ENCODE measurements at regions not wholly inside any gene's neighbourhood (a gene's known extent, or its start where the extent isn't known, plus 50 kb on each side); places are given as distances from the start of the nearest gene placed in this dataset.

GRCh38 chr2:224325941-224326340 is 76.0 kb downstream of the FAM124B start:
- Histone ChIP-seq H3K27me3 (ENCODE audit: control insufficient read depth, extremely low read depth, insufficient read depth, low read length) (peaks cover 17% of the 10 kb centered on the region), H3K79me2 (ENCODE audit: control insufficient read depth, insufficient read depth, low read length) (no peaks in the 10 kb centered on the region), H3K9ac (ENCODE audit: control insufficient read depth, extremely low read depth, insufficient read depth, low read length) (no peak overlapping the region), H2AFZ (ENCODE audit: control insufficient read depth, low read length) (no peak overlapping the region), H3K27ac (ENCODE audit: control insufficient read depth, insufficient read depth, low read length) (no peak overlapping the region), H3K9me3 (ENCODE audit: control insufficient read depth, low read depth, low read length) (no peaks in the 10 kb centered on the region), H3K36me3 (ENCODE audit: control insufficient read depth in 2 of 2, extremely low read depth in 1 of 2, insufficient read depth in 2 of 2, low read length in 2 of 2) (no peaks in the 10 kb centered on the region), H4K20me1 (ENCODE audit: control insufficient read depth, extremely low read depth, insufficient read depth, low read length) (no peaks in the 10 kb centered on the region), H3K4me3 (ENCODE audit: control insufficient read depth in 2 of 3, extremely low read depth in 1 of 3, insufficient read depth in 2 of 3, low read depth in 1 of 3, low read length in 3 of 3) (no peak overlapping the region), H3K9me1 (ENCODE audit: control insufficient read depth, extremely low read depth, insufficient read depth, low read length) (no peaks in the 10 kb centered on the region), H3K4me1 (ENCODE audit: control insufficient read depth, extremely low read depth, insufficient read depth, low read length) (no peaks in the 10 kb centered on the region), H3K4me2 (ENCODE audit: control insufficient read depth, extremely low read depth, insufficient read depth, low read depth, low read length) (no peak overlapping the region)
- FAIRE-seq (no peak), DNase-seq (ENCODE audit: low read depth, low spot score) (no peak)
- dilution Hi-C loops (cut with MboI; ENCODE audit: extremely low pct_ligation_motif_present, low sequenced_read_pairs), result no loop called here
- TF ChIP-seq EZH2 (IDR thresholded peaks at IDR 0.05; ENCODE audit: low read length), result no peak
- no peak for TF ChIP-seq CTCF (optimal IDR thresholded peaks at IDR 0.05 in 1 of 3, IDR thresholded peaks at IDR 0.05 in 1 of 3, conservative IDR thresholded peaks at IDR 0.05 in 1 of 3; ENCODE audit: extremely low read depth in 1 of 3, insufficient read depth in 2 of 3, low read length in 3 of 3)

GRCh38 chr2:224324604-224325003 is 77.3 kb downstream of the FAM124B start:
- Histone ChIP-seq H2AFZ (ENCODE audit: control insufficient read depth, low read length) (no peak overlapping the region), H3K4me1 (ENCODE audit: control insufficient read depth, extremely low read depth, insufficient read depth, low read length) (no peaks in the 10 kb centered on the region), H3K9me1 (ENCODE audit: control insufficient read depth, extremely low read depth, insufficient read depth, low read length) (no peaks in the 10 kb centered on the region), H3K4me3 (ENCODE audit: control insufficient read depth in 2 of 3, extremely low read depth in 1 of 3, insufficient read depth in 2 of 3, low read depth in 1 of 3, low read length in 3 of 3) (no peak overlapping the region), H3K9ac (ENCODE audit: control insufficient read depth, extremely low read depth, insufficient read depth, low read length) (no peak overlapping the region), H3K9me3 (ENCODE audit: control insufficient read depth, low read depth, low read length) (no peaks in the 10 kb centered on the region), H3K27me3 (ENCODE audit: control insufficient read depth, extremely low read depth, insufficient read depth, low read length) (peaks cover 18% of the 10 kb centered on the region), H3K27ac (ENCODE audit: control insufficient read depth, insufficient read depth, low read length) (no peak overlapping the region), H3K79me2 (ENCODE audit: control insufficient read depth, insufficient read depth, low read length) (no peaks in the 10 kb centered on the region), H3K36me3 (ENCODE audit: control insufficient read depth in 2 of 2, extremely low read depth in 1 of 2, insufficient read depth in 2 of 2, low read length in 2 of 2) (no peaks in the 10 kb centered on the region), H4K20me1 (ENCODE audit: control insufficient read depth, extremely low read depth, insufficient read depth, low read length) (no peaks in the 10 kb centered on the region), H3K4me2 (ENCODE audit: control insufficient read depth, extremely low read depth, insufficient read depth, low read depth, low read length) (no peak overlapping the region)
- DNase-seq (ENCODE audit: low read depth, low spot score) (no peak), FAIRE-seq (no peak)
- TF ChIP-seq CTCF (optimal IDR thresholded peaks at IDR 0.05 in 1 of 3, IDR thresholded peaks at IDR 0.05 in 1 of 3, conservative IDR thresholded peaks at IDR 0.05 in 1 of 3; ENCODE audit: extremely low read depth in 1 of 3, insufficient read depth in 2 of 3, low read length in 3 of 3) (no peak), EZH2 (IDR thresholded peaks at IDR 0.05; ENCODE audit: low read length) (no peak)
- dilution Hi-C loops (cut with MboI; ENCODE audit: extremely low pct_ligation_motif_present, low sequenced_read_pairs), result no loop called here
